ENCODE measurements at regions not wholly inside any gene's neighbourhood (a gene's known extent, or its start where the extent isn't known, plus 50 kb on each side); places are given as distances from the start of the nearest gene placed in this dataset.

DNA sequence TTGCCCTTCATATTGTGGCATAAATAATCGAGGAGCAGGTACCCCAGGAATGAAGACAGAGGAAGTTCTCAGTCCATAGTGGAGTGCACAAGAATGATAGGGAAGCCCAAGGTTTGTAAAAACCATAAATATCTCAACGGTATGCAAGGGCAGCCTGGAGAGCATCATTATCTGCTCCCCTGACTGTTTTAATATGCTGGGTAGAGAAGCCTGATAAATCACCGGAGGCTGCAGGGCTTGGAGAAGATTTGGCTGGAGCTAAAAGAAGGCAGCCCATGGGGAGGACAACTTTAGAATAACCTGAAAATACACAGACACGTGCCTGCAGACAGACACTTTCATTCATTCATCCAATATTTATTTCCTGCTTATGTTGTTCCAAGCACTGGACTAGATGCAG is 205.2 kb upstream of the RPL38 start (continued):
- TF ChIP-seq, protein P1, sequence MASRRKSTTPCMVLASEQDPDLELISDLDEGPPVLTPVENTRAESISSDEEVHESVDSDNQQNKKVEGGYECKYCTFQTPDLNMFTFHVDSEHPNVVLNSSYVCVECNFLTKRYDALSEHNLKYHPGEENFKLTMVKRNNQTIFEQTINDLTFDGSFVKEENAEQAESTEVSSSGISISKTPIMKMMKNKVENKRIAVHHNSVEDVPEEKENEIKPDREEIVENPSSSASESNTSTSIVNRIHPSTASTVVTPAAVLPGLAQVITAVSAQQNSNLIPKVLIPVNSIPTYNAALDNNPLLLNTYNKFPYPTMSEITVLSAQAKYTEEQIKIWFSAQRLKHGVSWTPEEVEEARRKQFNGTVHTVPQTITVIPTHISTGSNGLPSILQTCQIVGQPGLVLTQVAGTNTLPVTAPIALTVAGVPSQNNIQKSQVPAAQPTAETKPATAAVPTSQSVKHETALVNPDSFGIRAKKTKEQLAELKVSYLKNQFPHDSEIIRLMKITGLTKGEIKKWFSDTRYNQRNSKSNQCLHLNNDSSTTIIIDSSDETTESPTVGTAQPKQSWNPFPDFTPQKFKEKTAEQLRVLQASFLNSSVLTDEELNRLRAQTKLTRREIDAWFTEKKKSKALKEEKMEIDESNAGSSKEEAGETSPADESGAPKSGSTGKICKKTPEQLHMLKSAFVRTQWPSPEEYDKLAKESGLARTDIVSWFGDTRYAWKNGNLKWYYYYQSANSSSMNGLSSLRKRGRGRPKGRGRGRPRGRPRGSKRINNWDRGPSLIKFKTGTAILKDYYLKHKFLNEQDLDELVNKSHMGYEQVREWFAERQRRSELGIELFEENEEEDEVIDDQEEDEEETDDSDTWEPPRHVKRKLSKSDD (conservative IDR thresholded peaks at IDR 0.05; ENCODE audit: low read length) = no peak
- TF ChIP-seq, protein P2, sequence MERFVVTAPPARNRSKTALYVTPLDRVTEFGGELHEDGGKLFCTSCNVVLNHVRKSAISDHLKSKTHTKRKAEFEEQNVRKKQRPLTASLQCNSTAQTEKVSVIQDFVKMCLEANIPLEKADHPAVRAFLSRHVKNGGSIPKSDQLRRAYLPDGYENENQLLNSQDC (CRISPR knock-in tag; IDR thresholded peaks at IDR 0.05) = no peak
- TF ChIP-seq ZNF384 (IDR thresholded peaks at IDR 0.05; ENCODE audit: low read depth, low read length) = no peak
- no peak for TF ChIP-seq ETS2 (tag; IDR thresholded peaks at IDR 0.05; ENCODE audit: borderline replicate concordance, poor library complexity, severe bottlenecking)
- TF ChIP-seq PRMT5 (CRISPR knock-in tag; IDR thresholded peaks at IDR 0.05) = no peak
- no peak for TF ChIP-seq ELF1 (tag; IDR thresholded peaks at IDR 0.05)
- TF ChIP-seq NRF1 (conservative IDR thresholded peaks at IDR 0.05 in 1 of 2, IDR thresholded peaks at IDR 0.05 in 1 of 2) = no peak
- TF ChIP-seq, protein P3, sequence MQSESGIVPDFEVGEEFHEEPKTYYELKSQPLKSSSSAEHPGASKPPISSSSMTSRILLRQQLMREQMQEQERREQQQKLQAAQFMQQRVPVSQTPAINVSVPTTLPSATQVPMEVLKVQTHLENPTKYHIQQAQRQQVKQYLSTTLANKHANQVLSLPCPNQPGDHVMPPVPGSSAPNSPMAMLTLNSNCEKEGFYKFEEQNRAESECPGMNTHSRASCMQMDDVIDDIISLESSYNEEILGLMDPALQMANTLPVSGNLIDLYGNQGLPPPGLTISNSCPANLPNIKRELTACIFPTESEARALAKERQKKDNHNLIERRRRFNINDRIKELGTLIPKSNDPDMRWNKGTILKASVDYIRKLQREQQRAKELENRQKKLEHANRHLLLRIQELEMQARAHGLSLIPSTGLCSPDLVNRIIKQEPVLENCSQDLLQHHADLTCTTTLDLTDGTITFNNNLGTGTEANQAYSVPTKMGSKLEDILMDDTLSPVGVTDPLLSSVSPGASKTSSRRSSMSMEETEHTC (IDR thresholded peaks at IDR 0.05) = no peak
- TF ChIP-seq, protein P4, sequence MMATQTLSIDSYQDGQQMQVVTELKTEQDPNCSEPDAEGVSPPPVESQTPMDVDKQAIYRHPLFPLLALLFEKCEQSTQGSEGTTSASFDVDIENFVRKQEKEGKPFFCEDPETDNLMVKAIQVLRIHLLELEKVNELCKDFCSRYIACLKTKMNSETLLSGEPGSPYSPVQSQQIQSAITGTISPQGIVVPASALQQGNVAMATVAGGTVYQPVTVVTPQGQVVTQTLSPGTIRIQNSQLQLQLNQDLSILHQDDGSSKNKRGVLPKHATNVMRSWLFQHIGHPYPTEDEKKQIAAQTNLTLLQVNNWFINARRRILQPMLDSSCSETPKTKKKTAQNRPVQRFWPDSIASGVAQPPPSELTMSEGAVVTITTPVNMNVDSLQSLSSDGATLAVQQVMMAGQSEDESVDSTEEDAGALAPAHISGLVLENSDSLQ (IDR thresholded peaks at IDR 0.05) = no peak
